ENCODE measurements at regions not wholly inside any gene's neighbourhood (a gene's known extent, or its start where the extent isn't known, plus 50 kb on each side); places are given as distances from the start of the nearest gene placed in this dataset.

DNA sequence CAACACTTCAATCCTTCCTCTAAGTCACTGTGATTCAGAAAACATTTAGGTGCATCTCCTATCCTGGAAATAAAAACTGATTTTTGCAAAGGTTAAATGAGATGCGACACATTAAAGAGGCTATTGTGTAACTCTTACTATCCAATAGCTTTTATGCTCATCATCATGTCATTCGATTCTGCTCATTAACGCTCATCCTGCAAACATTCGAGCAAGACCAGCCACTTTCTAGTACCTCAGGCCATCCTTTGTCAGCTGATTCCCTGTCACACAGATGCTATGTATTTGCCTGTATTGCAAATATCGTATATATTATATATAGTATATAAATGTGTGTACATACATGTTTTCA lies 131.6 kb downstream of the TLR5 start:
- TF ChIP-seq POLR2A (IDR thresholded peaks at IDR 0.05) = no peak
- TF ChIP-seq, protein P1, sequence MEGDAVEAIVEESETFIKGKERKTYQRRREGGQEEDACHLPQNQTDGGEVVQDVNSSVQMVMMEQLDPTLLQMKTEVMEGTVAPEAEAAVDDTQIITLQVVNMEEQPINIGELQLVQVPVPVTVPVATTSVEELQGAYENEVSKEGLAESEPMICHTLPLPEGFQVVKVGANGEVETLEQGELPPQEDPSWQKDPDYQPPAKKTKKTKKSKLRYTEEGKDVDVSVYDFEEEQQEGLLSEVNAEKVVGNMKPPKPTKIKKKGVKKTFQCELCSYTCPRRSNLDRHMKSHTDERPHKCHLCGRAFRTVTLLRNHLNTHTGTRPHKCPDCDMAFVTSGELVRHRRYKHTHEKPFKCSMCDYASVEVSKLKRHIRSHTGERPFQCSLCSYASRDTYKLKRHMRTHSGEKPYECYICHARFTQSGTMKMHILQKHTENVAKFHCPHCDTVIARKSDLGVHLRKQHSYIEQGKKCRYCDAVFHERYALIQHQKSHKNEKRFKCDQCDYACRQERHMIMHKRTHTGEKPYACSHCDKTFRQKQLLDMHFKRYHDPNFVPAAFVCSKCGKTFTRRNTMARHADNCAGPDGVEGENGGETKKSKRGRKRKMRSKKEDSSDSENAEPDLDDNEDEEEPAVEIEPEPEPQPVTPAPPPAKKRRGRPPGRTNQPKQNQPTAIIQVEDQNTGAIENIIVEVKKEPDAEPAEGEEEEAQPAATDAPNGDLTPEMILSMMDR (IDR thresholded peaks at IDR 0.05) = no peak

All from thyroid gland (tissue), 4 donors.